ENCODE measurements at regions not wholly inside any gene's neighbourhood (a gene's known extent, or its start where the extent isn't known, plus 50 kb on each side); places are given as distances from the start of the nearest gene placed in this dataset.

DNA sequence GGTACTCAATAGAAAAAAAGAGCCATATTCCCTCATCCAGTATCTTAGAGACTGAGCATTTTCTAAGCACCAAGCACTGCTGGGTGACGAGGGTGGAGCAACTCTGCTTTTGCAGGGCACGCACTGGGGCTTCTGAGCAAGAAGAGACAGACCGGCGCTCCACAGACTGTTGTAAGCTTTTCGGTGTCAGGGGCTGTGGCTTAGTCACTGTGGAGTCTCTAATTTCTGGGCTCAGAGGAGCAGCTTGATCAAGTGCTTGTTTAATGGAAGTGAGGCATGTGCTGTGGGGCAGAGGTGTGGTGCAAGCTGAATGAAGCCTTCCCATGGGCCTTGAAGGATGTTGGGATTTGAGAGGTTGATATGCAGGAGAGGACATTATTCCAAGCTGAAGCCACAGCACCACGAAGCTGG is 227.1 kb downstream of the MYCN start:
- no peak for TF ChIP-seq SP7 (tag by site-specific recombination; IDR thresholded peaks at IDR 0.05)
- TF ChIP-seq, protein P1, sequence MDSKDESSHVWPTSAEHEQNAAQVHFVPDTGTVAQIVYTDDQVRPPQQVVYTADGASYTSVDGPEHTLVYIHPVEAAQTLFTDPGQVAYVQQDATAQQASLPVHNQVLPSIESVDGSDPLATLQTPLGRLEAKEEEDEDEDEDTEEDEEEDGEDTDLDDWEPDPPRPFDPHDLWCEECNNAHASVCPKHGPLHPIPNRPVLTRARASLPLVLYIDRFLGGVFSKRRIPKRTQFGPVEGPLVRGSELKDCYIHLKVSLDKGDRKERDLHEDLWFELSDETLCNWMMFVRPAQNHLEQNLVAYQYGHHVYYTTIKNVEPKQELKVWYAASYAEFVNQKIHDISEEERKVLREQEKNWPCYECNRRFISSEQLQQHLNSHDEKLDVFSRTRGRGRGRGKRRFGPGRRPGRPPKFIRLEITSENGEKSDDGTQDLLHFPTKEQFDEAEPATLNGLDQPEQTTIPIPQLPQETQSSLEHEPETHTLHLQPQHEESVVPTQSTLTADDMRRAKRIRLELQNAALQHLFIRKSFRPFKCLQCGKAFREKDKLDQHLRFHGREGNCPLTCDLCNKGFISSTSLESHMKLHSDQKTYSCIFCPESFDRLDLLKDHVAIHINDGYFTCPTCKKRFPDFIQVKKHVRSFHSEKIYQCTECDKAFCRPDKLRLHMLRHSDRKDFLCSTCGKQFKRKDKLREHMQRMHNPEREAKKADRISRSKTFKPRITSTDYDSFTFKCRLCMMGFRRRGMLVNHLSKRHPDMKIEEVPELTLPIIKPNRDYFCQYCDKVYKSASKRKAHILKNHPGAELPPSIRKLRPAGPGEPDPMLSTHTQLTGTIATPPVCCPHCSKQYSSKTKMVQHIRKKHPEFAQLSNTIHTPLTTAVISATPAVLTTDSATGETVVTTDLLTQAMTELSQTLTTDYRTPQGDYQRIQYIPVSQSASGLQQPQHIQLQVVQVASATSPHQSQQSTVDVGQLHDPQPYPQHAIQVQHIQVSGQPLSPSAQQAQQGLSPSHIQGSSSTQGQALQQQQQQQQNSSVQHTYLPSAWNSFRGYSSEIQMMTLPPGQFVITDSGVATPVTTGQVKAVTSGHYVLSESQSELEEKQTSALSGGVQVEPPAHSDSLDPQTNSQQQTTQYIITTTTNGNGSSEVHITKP (tag by site-specific recombination; IDR thresholded peaks at IDR 0.05), result no peak
- TF ChIP-seq, protein P2, sequence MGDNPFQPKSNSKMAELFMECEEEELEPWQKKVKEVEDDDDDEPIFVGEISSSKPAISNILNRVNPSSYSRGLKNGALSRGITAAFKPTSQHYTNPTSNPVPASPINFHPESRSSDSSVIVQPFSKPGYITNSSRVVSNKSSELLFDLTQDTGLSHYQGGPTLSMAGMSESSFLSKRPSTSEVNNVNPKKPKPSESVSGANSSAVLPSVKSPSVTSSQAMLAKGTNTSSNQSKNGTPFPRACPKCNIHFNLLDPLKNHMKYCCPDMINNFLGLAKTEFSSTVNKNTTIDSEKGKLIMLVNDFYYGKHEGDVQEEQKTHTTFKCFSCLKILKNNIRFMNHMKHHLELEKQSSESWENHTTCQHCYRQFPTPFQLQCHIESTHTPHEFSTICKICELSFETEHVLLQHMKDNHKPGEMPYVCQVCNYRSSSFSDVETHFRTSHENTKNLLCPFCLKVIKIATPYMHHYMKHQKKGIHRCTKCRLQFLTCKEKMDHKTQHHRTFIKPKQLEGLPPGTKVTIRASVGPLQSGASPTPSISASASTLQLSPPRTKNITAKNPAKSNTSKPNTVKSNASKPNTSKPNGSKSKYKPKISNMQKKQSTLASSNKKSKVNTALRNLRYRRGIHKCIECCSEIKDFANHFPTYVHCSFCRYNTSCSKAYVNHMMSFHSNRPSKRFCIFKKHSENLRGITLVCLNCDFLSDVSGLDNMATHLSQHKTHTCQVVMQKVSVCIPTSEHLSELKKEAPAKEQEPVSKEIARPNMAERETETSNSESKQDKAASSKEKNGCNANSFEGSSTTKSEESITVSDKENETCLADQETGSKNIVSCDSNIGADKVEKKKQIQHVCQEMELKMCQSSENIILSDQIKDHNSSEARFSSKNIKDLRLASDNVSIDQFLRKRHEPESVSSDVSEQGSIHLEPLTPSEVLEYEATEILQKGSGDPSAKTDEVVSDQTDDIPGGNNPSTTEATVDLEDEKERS (tag by site-specific recombination; IDR thresholded peaks at IDR 0.05), result no peak
- TF ChIP-seq ZNF121 (tag by site-specific recombination; IDR thresholded peaks at IDR 0.05), result no peak
- TF ChIP-seq, protein P3, sequence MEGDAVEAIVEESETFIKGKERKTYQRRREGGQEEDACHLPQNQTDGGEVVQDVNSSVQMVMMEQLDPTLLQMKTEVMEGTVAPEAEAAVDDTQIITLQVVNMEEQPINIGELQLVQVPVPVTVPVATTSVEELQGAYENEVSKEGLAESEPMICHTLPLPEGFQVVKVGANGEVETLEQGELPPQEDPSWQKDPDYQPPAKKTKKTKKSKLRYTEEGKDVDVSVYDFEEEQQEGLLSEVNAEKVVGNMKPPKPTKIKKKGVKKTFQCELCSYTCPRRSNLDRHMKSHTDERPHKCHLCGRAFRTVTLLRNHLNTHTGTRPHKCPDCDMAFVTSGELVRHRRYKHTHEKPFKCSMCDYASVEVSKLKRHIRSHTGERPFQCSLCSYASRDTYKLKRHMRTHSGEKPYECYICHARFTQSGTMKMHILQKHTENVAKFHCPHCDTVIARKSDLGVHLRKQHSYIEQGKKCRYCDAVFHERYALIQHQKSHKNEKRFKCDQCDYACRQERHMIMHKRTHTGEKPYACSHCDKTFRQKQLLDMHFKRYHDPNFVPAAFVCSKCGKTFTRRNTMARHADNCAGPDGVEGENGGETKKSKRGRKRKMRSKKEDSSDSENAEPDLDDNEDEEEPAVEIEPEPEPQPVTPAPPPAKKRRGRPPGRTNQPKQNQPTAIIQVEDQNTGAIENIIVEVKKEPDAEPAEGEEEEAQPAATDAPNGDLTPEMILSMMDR (tag by site-specific recombination; IDR thresholded peaks at IDR 0.05), result no peak
- TF ChIP-seq ZNF23 (tag by site-specific recombination; IDR thresholded peaks at IDR 0.05; ENCODE audit: borderline replicate concordance), result no peak
- TF ChIP-seq, protein P4, sequence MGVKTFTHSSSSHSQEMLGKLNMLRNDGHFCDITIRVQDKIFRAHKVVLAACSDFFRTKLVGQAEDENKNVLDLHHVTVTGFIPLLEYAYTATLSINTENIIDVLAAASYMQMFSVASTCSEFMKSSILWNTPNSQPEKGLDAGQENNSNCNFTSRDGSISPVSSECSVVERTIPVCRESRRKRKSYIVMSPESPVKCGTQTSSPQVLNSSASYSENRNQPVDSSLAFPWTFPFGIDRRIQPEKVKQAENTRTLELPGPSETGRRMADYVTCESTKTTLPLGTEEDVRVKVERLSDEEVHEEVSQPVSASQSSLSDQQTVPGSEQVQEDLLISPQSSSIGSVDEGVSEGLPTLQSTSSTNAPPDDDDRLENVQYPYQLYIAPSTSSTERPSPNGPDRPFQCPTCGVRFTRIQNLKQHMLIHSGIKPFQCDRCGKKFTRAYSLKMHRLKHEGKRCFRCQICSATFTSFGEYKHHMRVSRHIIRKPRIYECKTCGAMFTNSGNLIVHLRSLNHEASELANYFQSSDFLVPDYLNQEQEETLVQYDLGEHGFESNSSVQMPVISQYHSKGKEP (tag by site-specific recombination; IDR thresholded peaks at IDR 0.05), result no peak
- no peak for TF ChIP-seq ZNF112 (tag by site-specific recombination; IDR thresholded peaks at IDR 0.05)
- TF ChIP-seq, protein P5, sequence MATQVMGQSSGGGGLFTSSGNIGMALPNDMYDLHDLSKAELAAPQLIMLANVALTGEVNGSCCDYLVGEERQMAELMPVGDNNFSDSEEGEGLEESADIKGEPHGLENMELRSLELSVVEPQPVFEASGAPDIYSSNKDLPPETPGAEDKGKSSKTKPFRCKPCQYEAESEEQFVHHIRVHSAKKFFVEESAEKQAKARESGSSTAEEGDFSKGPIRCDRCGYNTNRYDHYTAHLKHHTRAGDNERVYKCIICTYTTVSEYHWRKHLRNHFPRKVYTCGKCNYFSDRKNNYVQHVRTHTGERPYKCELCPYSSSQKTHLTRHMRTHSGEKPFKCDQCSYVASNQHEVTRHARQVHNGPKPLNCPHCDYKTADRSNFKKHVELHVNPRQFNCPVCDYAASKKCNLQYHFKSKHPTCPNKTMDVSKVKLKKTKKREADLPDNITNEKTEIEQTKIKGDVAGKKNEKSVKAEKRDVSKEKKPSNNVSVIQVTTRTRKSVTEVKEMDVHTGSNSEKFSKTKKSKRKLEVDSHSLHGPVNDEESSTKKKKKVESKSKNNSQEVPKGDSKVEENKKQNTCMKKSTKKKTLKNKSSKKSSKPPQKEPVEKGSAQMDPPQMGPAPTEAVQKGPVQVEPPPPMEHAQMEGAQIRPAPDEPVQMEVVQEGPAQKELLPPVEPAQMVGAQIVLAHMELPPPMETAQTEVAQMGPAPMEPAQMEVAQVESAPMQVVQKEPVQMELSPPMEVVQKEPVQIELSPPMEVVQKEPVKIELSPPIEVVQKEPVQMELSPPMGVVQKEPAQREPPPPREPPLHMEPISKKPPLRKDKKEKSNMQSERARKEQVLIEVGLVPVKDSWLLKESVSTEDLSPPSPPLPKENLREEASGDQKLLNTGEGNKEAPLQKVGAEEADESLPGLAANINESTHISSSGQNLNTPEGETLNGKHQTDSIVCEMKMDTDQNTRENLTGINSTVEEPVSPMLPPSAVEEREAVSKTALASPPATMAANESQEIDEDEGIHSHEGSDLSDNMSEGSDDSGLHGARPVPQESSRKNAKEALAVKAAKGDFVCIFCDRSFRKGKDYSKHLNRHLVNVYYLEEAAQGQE (tag by site-specific recombination; IDR thresholded peaks at IDR 0.05), result no peak
- TF ChIP-seq, protein P6, sequence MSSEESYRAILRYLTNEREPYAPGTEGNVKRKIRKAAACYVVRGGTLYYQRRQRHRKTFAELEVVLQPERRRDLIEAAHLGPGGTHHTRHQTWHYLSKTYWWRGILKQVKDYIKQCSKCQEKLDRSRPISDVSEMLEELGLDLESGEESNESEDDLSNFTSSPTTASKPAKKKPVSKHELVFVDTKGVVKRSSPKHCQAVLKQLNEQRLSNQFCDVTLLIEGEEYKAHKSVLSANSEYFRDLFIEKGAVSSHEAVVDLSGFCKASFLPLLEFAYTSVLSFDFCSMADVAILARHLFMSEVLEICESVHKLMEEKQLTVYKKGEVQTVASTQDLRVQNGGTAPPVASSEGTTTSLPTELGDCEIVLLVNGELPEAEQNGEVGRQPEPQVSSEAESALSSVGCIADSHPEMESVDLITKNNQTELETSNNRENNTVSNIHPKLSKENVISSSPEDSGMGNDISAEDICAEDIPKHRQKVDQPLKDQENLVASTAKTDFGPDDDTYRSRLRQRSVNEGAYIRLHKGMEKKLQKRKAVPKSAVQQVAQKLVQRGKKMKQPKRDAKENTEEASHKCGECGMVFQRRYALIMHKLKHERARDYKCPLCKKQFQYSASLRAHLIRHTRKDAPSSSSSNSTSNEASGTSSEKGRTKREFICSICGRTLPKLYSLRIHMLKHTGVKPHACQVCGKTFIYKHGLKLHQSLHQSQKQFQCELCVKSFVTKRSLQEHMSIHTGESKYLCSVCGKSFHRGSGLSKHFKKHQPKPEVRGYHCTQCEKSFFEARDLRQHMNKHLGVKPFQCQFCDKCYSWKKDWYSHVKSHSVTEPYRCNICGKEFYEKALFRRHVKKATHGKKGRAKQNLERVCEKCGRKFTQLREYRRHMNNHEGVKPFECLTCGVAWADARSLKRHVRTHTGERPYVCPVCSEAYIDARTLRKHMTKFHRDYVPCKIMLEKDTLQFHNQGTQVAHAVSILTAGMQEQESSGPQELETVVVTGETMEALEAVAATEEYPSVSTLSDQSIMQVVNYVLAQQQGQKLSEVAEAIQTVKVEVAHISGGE (tag by site-specific recombination; conservative IDR thresholded peaks at IDR 0.05; ENCODE audit: low read depth), result no peak
- TF ChIP-seq, protein P7, sequence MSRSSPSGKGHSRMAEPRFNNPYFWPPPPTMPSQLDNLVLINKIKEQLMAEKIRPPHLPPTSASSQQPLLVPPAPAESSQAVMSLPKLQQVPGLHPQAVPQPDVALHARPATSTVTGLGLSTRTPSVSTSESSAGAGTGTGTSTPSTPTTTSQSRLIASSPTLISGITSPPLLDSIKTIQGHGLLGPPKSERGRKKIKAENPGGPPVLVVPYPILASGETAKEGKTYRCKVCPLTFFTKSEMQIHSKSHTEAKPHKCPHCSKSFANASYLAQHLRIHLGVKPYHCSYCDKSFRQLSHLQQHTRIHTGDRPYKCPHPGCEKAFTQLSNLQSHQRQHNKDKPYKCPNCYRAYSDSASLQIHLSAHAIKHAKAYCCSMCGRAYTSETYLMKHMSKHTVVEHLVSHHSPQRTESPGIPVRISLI (tag by site-specific recombination; IDR thresholded peaks at IDR 0.05), result no peak
- no peak for TF ChIP-seq ZFP41 (tag by site-specific recombination; IDR thresholded peaks at IDR 0.05; ENCODE audit: borderline replicate concordance)
- TF ChIP-seq ZNF654 (tag by site-specific recombination; IDR thresholded peaks at IDR 0.05; ENCODE audit: low read depth), result no peak
